Smooth muscle cell (in vitro differentiated cells): ENCODE measurements at regions not wholly inside any gene's neighbourhood (a gene's known extent, or its start where the extent isn't known, plus 50 kb on each side); places are given as distances from the start of the nearest gene placed in this dataset.
A peak's percentile ranks its signal among the peaks of the same experiment; 100 is the strongest.

Experiments used
- DNase-seq: peaks from one replicate; lab custom pipeline; 2025; ENCODE audit not compliant: unreplicated experiment; lab: John Stamatoyannopoulos, UW
- H2AFZ ChIP-seq: fragments of 200-600 bp; sonication (generic); 2 replicates; pipeline ENCODE4 v1.6.0; 2016; ENCODE audit warnings: antibody characterized with exemption, low read depth, mild to moderate bottlenecking
- H3F3A ChIP-seq: fragments of 200-600 bp; sonication (generic); 2 replicates; pipeline ENCODE4 v1.6.0; 2017; ENCODE audit warnings: antibody characterized with exemption, low read depth
- H3K27ac ChIP-seq: fragments of 200-600 bp; sonication (generic); 2 replicates; pipeline ENCODE4 v1.5.1; 2016; ENCODE audit warnings: low read depth, mild to moderate bottlenecking
- H3K27me3 ChIP-seq: fragments of 200-600 bp; sonication (generic); 2 replicates; pipeline ENCODE4 v1.6.1; 2016; ENCODE audit warnings: low read depth, mild to moderate bottlenecking
- H3K36me3 ChIP-seq: fragments of 200-600 bp; sonication (generic); 2 replicates; pipeline ENCODE4 v1.5.1; 2016; ENCODE audit warnings: low read depth
- H3K4me1 ChIP-seq: fragments of 200-600 bp; sonication (generic); 2 replicates; pipeline ENCODE4 v1.5.1; 2016; ENCODE audit warnings: low read depth
- H3K4me2 ChIP-seq: fragments of 200-600 bp; sonication (generic); 2 replicates; pipeline ENCODE4 v1.6.0; 2016; ENCODE audit warnings: mild to moderate bottlenecking
- H3K4me3 ChIP-seq: fragments of 200-600 bp; sonication (generic); 2 replicates; pipeline ENCODE4 v1.5.1; 2016; ENCODE audit warnings: mild to moderate bottlenecking
- H3K79me2 ChIP-seq: fragments of 200-600 bp; sonication (generic); 2 replicates; pipeline ENCODE4 v1.6.0; 2016; ENCODE audit warnings: low read depth, mild to moderate bottlenecking
- H3K9ac ChIP-seq: fragments of 200-600 bp; sonication (generic); 2 replicates; pipeline ENCODE4 v1.6.0; 2016; ENCODE audit warnings: low read depth
- H3K9me3 ChIP-seq: fragments of 200-600 bp; sonication (generic); replicated peaks from 2 replicates; pipeline ENCODE4 v1.5.1; 2016; ENCODE audit warnings: low read depth
- H4K20me1 ChIP-seq: fragments of 200-600 bp; sonication (generic); 2 replicates; pipeline ENCODE4 v1.6.0; 2016; ENCODE audit warnings: low read depth
- CTCF ChIP-seq: fragments of 200-600 bp; sonication (generic); IDR thresholded peaks from 2 replicates; pipeline ENCODE4 v1.5.1; 2017; ENCODE audit warnings: borderline replicate concordance, mild to moderate bottlenecking, antibody characterized with exemption; ENCODE audit not compliant: insufficient read depth, poor library complexity, severe bottlenecking
- whole genome bisulfite sequencing: methylation state at CpG from one replicate; pipeline ENCODE4 v1.1.7; 2016; ENCODE audit warnings: low lambda C conversion rate; 5-methylcytosine and 5-hydroxymethylcytosine counted together

- no peak overlapping the region for H3K27ac ChIP-seq
- no peak for TF ChIP-seq CTCF
- no peak overlapping the region for H3K9ac ChIP-seq
- 85% methylated on average over 2 of the region's 2 CpGs for WGBS
- no peak overlapping the region for H3K4me2 ChIP-seq
- no peak for DNase-seq
- no peaks in the 10 kb centered on the region for H3K27me3 ChIP-seq
- no peak overlapping the region for H3K4me3 ChIP-seq
- H4K20me1 ChIP-seq: no peaks in the 10 kb centered on the region
- no peaks in the 10 kb centered on the region for H3K9me3 ChIP-seq
- H2AFZ ChIP-seq: no peak overlapping the region
- H3K36me3 ChIP-seq: no peaks in the 10 kb centered on the region
- H3F3A ChIP-seq: no peaks in the 10 kb centered on the region
- H3K4me1 ChIP-seq: no peaks in the 10 kb centered on the region
- H3K79me2 ChIP-seq: no peaks in the 10 kb centered on the region
These were observed 79.2 kb upstream of the DDIT4L start for GRCh38 chr4:100269446-100269845.

- Histone ChIP-seq H3K79me2 (no peaks in the 10 kb centered on the region), H3K27ac (no peak overlapping the region), H3K9ac (no peak overlapping the region), H4K20me1 (no peaks in the 10 kb centered on the region), H3F3A (no peaks in the 10 kb centered on the region), H3K27me3 (no peaks in the 10 kb centered on the region), H2AFZ (no peak overlapping the region), H3K36me3 (no peaks in the 10 kb centered on the region), H3K4me3 (no peak overlapping the region), H3K9me3 (no peaks in the 10 kb centered on the region), H3K4me1 (no peaks in the 10 kb centered on the region), H3K4me2 (no peak overlapping the region)
- no peak for DNase-seq
- 73% methylated on average over 2 of the region's 2 CpGs for WGBS
- no peak for TF ChIP-seq CTCF
These were observed 78.5 kb upstream of the DDIT4L start for GRCh38 chr4:100268789-100269188.

DNA sequence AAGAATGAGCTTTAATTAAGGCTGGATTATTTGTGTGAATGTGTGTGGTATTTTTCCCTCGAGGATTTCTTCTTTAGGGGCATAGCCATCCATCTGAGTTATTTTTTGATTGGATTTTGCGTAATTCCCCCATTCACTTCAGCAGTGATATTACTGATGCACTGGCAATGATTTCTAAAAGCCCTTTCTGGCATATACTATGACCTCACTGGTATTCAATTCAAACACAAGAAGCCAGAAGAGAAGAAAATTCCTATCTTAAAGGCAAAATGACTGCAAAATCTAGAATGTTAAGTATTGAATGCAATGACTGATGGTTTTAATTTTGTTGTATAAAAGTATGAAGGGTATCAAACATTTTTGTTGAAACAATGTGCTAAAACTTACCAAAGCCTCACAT is 71.1 kb upstream of the DDIT4L start:
- Histone ChIP-seq H3K27ac (no peak overlapping the region), H3K79me2 (no peaks in the 10 kb centered on the region), H2AFZ (peak overlapping the region; percentile 48), H3K9ac (no peak overlapping the region), H3K9me3 (peaks cover 4% of the 10 kb centered on the region), H3F3A (no peaks in the 10 kb centered on the region), H3K4me3 (no peak overlapping the region), H3K36me3 (no peaks in the 10 kb centered on the region), H3K4me2 (no peak overlapping the region), H4K20me1 (no peaks in the 10 kb centered on the region), H3K27me3 (no peaks in the 10 kb centered on the region), H3K4me1 (no peaks in the 10 kb centered on the region)
- no peak for TF ChIP-seq CTCF
- DNase-seq: no peak
- 90% methylated on average over 2 of the region's 2 CpGs for WGBS

DNA sequence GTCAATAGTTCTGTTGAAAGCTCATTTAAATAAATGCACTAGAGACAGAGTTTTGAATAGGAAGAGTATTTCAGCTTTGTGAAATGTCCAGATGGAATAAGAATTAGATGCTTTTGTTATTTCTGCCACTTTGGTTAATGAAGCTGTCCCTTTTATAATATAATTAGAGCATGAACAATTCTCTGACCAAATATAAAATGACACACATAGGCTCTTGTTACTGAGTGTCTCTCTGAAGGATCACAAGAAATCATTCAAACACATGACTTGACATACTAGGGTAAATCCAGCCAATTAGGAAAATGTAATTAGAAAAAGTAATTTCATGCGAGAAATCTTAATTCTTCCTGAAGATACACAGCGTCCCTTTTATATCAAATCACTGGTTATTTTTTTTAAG is 68.4 kb upstream of the DDIT4L start:
- DNase-seq: no peak
- H3F3A ChIP-seq: no peaks in the 10 kb centered on the region
- no peak overlapping the region for H3K4me2 ChIP-seq
- no peaks in the 10 kb centered on the region for H3K27me3 ChIP-seq
- H3K79me2 ChIP-seq: no peaks in the 10 kb centered on the region
- H3K4me3 ChIP-seq: no peak overlapping the region
- H3K36me3 ChIP-seq: no peaks in the 10 kb centered on the region
- H3K27ac ChIP-seq: no peak overlapping the region
- WGBS: 97% methylated on average over 2 of the region's 2 CpGs
- H3K9ac ChIP-seq: no peak overlapping the region
- peaks cover 4% of the 10 kb centered on the region for H3K9me3 ChIP-seq
- H4K20me1 ChIP-seq: no peaks in the 10 kb centered on the region
- H3K4me1 ChIP-seq: no peaks in the 10 kb centered on the region
- no peak overlapping the region for H2AFZ ChIP-seq
- no peak for TF ChIP-seq CTCF
